Type B pancreatic cell (in vitro differentiated cells): ENCODE measurements at regions not wholly inside any gene's neighbourhood (a gene's known extent, or its start where the extent isn't known, plus 50 kb on each side); places are given as distances from the start of the nearest gene placed in this dataset.

Source experiments
- DNase-seq: peaks from one replicate; pipeline ENCODE4 v3.0.0; 2021; ENCODE audit warnings: mixed read lengths; ENCODE audit not compliant: unreplicated experiment; ENCODE audit errors: extremely low spot score
- H3K27ac Mint-ChIP-seq: 2 replicates; pipeline ENCODE4 v1.8.0; 2021; ENCODE audit warnings: mild to moderate bottlenecking, mixed read lengths
- H3K27me3 Mint-ChIP-seq: 2 replicates; pipeline ENCODE4 v1.8.0; 2021; ENCODE audit warnings: mixed read lengths
- H3K36me3 Mint-ChIP-seq: 2 replicates; pipeline ENCODE4 v1.8.0; 2021; ENCODE audit warnings: mixed read lengths
- H3K4me1 Mint-ChIP-seq: one replicate; pipeline ENCODE4 v1.8.0; 2021; ENCODE audit warnings: mixed read lengths; ENCODE audit not compliant: unreplicated experiment
- H3K4me3 Mint-ChIP-seq: 2 replicates; pipeline ENCODE4 v1.8.0; 2021; ENCODE audit warnings: mild to moderate bottlenecking, mixed read lengths
- H3K9me3 Mint-ChIP-seq: 2 replicates; pipeline ENCODE4 v1.8.0; 2021; ENCODE audit warnings: mixed read lengths
- CTCF ChIP-seq: fragments of 200-600 bp; sonication (generic); conservative IDR thresholded peaks from 2 replicates; pipeline ENCODE4 v1.5.0; 2021; ENCODE audit warnings: antibody characterized with exemption, mild to moderate bottlenecking

GRCh38 chr11:127268932-127269331, 268.4 kb upstream of the KIRREL3 start:
- TF ChIP-seq CTCF: no peak
- H3K27ac Mint-ChIP-seq: no peak overlapping the region
- DNase-seq: no peak
- no peak overlapping the region for H3K4me3 Mint-ChIP-seq
- H3K27me3 Mint-ChIP-seq: peaks cover 8% of the 10 kb centered on the region
- H3K36me3 Mint-ChIP-seq: no peaks in the 10 kb centered on the region
- H3K4me1 Mint-ChIP-seq: no peaks in the 10 kb centered on the region
- no peaks in the 10 kb centered on the region for H3K9me3 Mint-ChIP-seq

GRCh38 chr11:127268521-127268920, 268.0 kb upstream of the KIRREL3 start:
- H3K4me3 Mint-ChIP-seq: no peak overlapping the region
- DNase-seq: no peak
- H3K27ac Mint-ChIP-seq: no peak overlapping the region
- H3K27me3 Mint-ChIP-seq: peaks cover 8% of the 10 kb centered on the region
- H3K36me3 Mint-ChIP-seq: no peaks in the 10 kb centered on the region
- no peaks in the 10 kb centered on the region for H3K9me3 Mint-ChIP-seq
- TF ChIP-seq CTCF: no peak
- H3K4me1 Mint-ChIP-seq: no peaks in the 10 kb centered on the region

- no peaks in the 10 kb centered on the region for H3K36me3 Mint-ChIP-seq
- no peak for DNase-seq
- H3K4me3 Mint-ChIP-seq: no peak overlapping the region
- TF ChIP-seq CTCF: peak; percentile 28
- H3K4me1 Mint-ChIP-seq: no peaks in the 10 kb centered on the region
- H3K27ac Mint-ChIP-seq: no peak overlapping the region
- no peaks in the 10 kb centered on the region for H3K9me3 Mint-ChIP-seq
- H3K27me3 Mint-ChIP-seq: peaks cover 9% of the 10 kb centered on the region
These were observed 258.5 kb upstream of the KIRREL3 start for GRCh38 chr11:127259102-127259501.

- H3K27me3 Mint-ChIP-seq: peaks cover 3% of the 10 kb centered on the region
- no peak for TF ChIP-seq CTCF
- no peak overlapping the region for H3K27ac Mint-ChIP-seq
- H3K4me1 Mint-ChIP-seq: no peaks in the 10 kb centered on the region
- no peaks in the 10 kb centered on the region for H3K36me3 Mint-ChIP-seq
- no peak for DNase-seq
- no peaks in the 10 kb centered on the region for H3K9me3 Mint-ChIP-seq
- H3K4me3 Mint-ChIP-seq: no peak overlapping the region
These were observed 254.6 kb upstream of the KIRREL3 start for GRCh38 chr11:127255209-127255608.

- no peak for DNase-seq
- no peak for TF ChIP-seq CTCF
- H3K36me3 Mint-ChIP-seq: no peaks in the 10 kb centered on the region
- peaks cover 13% of the 10 kb centered on the region for H3K27me3 Mint-ChIP-seq
- H3K4me1 Mint-ChIP-seq: no peaks in the 10 kb centered on the region
- H3K27ac Mint-ChIP-seq: no peak overlapping the region
- no peak overlapping the region for H3K4me3 Mint-ChIP-seq
- no peaks in the 10 kb centered on the region for H3K9me3 Mint-ChIP-seq
These were observed 251.8 kb upstream of the KIRREL3 start for GRCh38 chr11:127252321-127252720.

GRCh38 chr11:127249576-127249975, 249.0 kb upstream of the KIRREL3 start:
- TF ChIP-seq CTCF: no peak
- Mint-ChIP-seq H3K4me3 (no peak overlapping the region), H3K4me1 (peaks cover 5% of the 10 kb centered on the region), H3K36me3 (no peaks in the 10 kb centered on the region), H3K9me3 (no peaks in the 10 kb centered on the region), H3K27me3 (peaks cover 20% of the 10 kb centered on the region), H3K27ac (no peak overlapping the region)
- no peak for DNase-seq
